ENCODE measurements at regions not wholly inside any gene's neighbourhood (a gene's known extent, or its start where the extent isn't known, plus 50 kb on each side); places are given as distances from the start of the nearest gene placed in this dataset.

GRCh38 chr16:13805951-13806350, 114.0 kb upstream of the ERCC4 start:
- Mint-ChIP-seq H3K27ac (no peak overlapping the region), H3K27me3 (ENCODE audit: low read depth in 2 of 2) (peaks cover 0 to 5% of the 10 kb centered on the region in 2 donors), H3K4me3 (no peak overlapping the region), H3K9me3 (peaks cover 0 to 2% of the 10 kb centered on the region in 2 donors), H3K4me1 (no peaks in the 10 kb centered on the region), H3K36me3 (no peaks in the 10 kb centered on the region)
- intact Hi-C loops (cut with micrococcal nuclease): no loop called here
- H3K9me3 ChIP-seq (ENCODE audit: control insufficient read depth, insufficient read depth, low read length): no peaks in the 10 kb centered on the region
- TF ChIP-seq CTCF (IDR thresholded peaks at IDR 0.05): no peak
- no peak overlapping the region for H3K27ac ChIP-seq (ENCODE audit: low read length)
- no peak overlapping the region for H3K4me3 ChIP-seq (ENCODE audit: low read length)
- no peak for ATAC-seq
- H3K4me1 ChIP-seq (ENCODE audit: control insufficient read depth, insufficient read depth, low read length): no peaks in the 10 kb centered on the region
- WGBS (ENCODE audit: insufficient coverage): 88% methylated on average over 4 of the region's 4 CpGs
- H3K36me3 ChIP-seq (ENCODE audit: control insufficient read depth, insufficient read depth, low read length): no peaks in the 10 kb centered on the region
- no peaks in the 10 kb centered on the region for H3K27me3 ChIP-seq (ENCODE audit: control insufficient read depth, insufficient read depth, low read length)
- no peak for DNase-seq

GRCh38 chr16:13806671-13807070, 113.3 kb upstream of the ERCC4 start:
- Mint-ChIP-seq H3K4me1 (no peaks in the 10 kb centered on the region), H3K36me3 (no peaks in the 10 kb centered on the region), H3K27ac (no peak overlapping the region), H3K27me3 (ENCODE audit: low read depth in 2 of 2) (peaks cover 0 to 5% of the 10 kb centered on the region in 2 donors), H3K9me3 (peaks cover 0 to 2% of the 10 kb centered on the region in 2 donors), H3K4me3 (no peak overlapping the region)
- ATAC-seq (no peak), DNase-seq (no peak)
- Histone ChIP-seq H3K4me1 (ENCODE audit: control insufficient read depth, insufficient read depth, low read length) (no peaks in the 10 kb centered on the region), H3K27me3 (ENCODE audit: control insufficient read depth, insufficient read depth, low read length) (no peaks in the 10 kb centered on the region), H3K9me3 (ENCODE audit: control insufficient read depth, insufficient read depth, low read length) (no peaks in the 10 kb centered on the region), H3K4me3 (ENCODE audit: low read length) (no peak overlapping the region), H3K27ac (ENCODE audit: low read length) (no peak overlapping the region), H3K36me3 (ENCODE audit: control insufficient read depth, insufficient read depth, low read length) (no peaks in the 10 kb centered on the region)
- intact Hi-C loops (cut with micrococcal nuclease): no loop called here
- whole genome bisulfite sequencing (ENCODE audit: insufficient coverage): 83% methylated on average over 5 of the region's 5 CpGs
- no peak for TF ChIP-seq CTCF (IDR thresholded peaks at IDR 0.05)

- Histone ChIP-seq H3K4me1 (ENCODE audit: control insufficient read depth, insufficient read depth, low read length) (no peaks in the 10 kb centered on the region), H3K36me3 (ENCODE audit: control insufficient read depth, insufficient read depth, low read length) (no peaks in the 10 kb centered on the region), H3K9me3 (ENCODE audit: control insufficient read depth, insufficient read depth, low read length) (no peaks in the 10 kb centered on the region), H3K4me3 (ENCODE audit: low read length) (no peak overlapping the region), H3K27ac (ENCODE audit: low read length) (no peak overlapping the region), H3K27me3 (ENCODE audit: control insufficient read depth, insufficient read depth, low read length) (no peaks in the 10 kb centered on the region)
- 93% methylated on average over 8 of the region's 8 CpGs for WGBS (ENCODE audit: insufficient coverage)
- TF ChIP-seq CTCF (IDR thresholded peaks at IDR 0.05): no peak
- no peak for ATAC-seq
- H3K9me3 Mint-ChIP-seq: peaks cover 0 to 2% of the 10 kb centered on the region in 2 donors
- peaks cover 0 to 2% of the 10 kb centered on the region in 2 donors for H3K27me3 Mint-ChIP-seq (ENCODE audit: low read depth in 2 of 2)
- no peaks in the 10 kb centered on the region for H3K36me3 Mint-ChIP-seq
- intact Hi-C loops (cut with micrococcal nuclease): no loop called here
- no peak overlapping the region for H3K27ac Mint-ChIP-seq
- H3K4me1 Mint-ChIP-seq: no peaks in the 10 kb centered on the region
- no peak for DNase-seq
- no peak overlapping the region for H3K4me3 Mint-ChIP-seq
These were observed 111.9 kb upstream of the ERCC4 start for GRCh38 chr16:13808102-13808501.

GRCh38 chr16:13809765-13810164, 110.2 kb upstream of the ERCC4 start:
- H3K27me3 Mint-ChIP-seq (ENCODE audit: low read depth in 2 of 2): no peaks in the 10 kb centered on the region
- ATAC-seq: no peak
- Histone ChIP-seq H3K27ac (ENCODE audit: low read length) (no peak overlapping the region), H3K4me1 (ENCODE audit: control insufficient read depth, insufficient read depth, low read length) (no peaks in the 10 kb centered on the region), H3K9me3 (ENCODE audit: control insufficient read depth, insufficient read depth, low read length) (no peaks in the 10 kb centered on the region), H3K4me3 (ENCODE audit: low read length) (no peak overlapping the region), H3K36me3 (ENCODE audit: control insufficient read depth, insufficient read depth, low read length) (no peaks in the 10 kb centered on the region), H3K27me3 (ENCODE audit: control insufficient read depth, insufficient read depth, low read length) (no peaks in the 10 kb centered on the region)
- intact Hi-C loops (cut with micrococcal nuclease): no loop called here
- H3K4me1 Mint-ChIP-seq: no peaks in the 10 kb centered on the region
- DNase-seq: no peak
- no peak overlapping the region for H3K27ac Mint-ChIP-seq
- no peak overlapping the region for H3K4me3 Mint-ChIP-seq
- no peaks in the 10 kb centered on the region for H3K36me3 Mint-ChIP-seq
- H3K9me3 Mint-ChIP-seq: peaks cover 0 to 2% of the 10 kb centered on the region in 2 donors
- TF ChIP-seq CTCF (IDR thresholded peaks at IDR 0.05): no peak

Data from natural killer cell (primary cell).